ENCODE measurements at regions not wholly inside any gene's neighbourhood (a gene's known extent, or its start where the extent isn't known, plus 50 kb on each side); places are given as distances from the start of the nearest gene placed in this dataset.

GRCh38 chr10:131421381-131421780 lies 109.9 kb upstream of the TCERG1L start:
- Histone ChIP-seq H3K27me3 (ENCODE audit: control insufficient read depth, insufficient read depth, low read length) (no peaks in the 10 kb centered on the region), H3K4me3 (ENCODE audit: low read depth, low read length) (no peak overlapping the region), H3K36me3 (ENCODE audit: control insufficient read depth, insufficient read depth, low read length) (no peaks in the 10 kb centered on the region)
- DNase-seq (ENCODE audit: low read depth), result no peak
- no peak for FAIRE-seq
- no peak for TF ChIP-seq CTCF (IDR thresholded peaks at IDR 0.05; ENCODE audit: insufficient read depth, low read length, severe bottlenecking)

- no peak for TF ChIP-seq CTCF (IDR thresholded peaks at IDR 0.05; ENCODE audit: insufficient read depth, low read length, severe bottlenecking)
- DNase-seq (ENCODE audit: low read depth) (no peak), FAIRE-seq (no peak)
- Histone ChIP-seq H3K4me3 (ENCODE audit: low read depth, low read length) (no peak overlapping the region), H3K36me3 (ENCODE audit: control insufficient read depth, insufficient read depth, low read length) (no peaks in the 10 kb centered on the region), H3K27me3 (ENCODE audit: control insufficient read depth, insufficient read depth, low read length) (no peaks in the 10 kb centered on the region)
These were observed 111.2 kb upstream of the TCERG1L start for GRCh38 chr10:131422731-131423130.

GRCh38 chr10:131424053-131424452 lies 112.5 kb upstream of the TCERG1L start:
- TF ChIP-seq CTCF (IDR thresholded peaks at IDR 0.05; ENCODE audit: insufficient read depth, low read length, severe bottlenecking), result no peak
- no peak for DNase-seq (ENCODE audit: low read depth)
- H3K36me3 ChIP-seq (ENCODE audit: control insufficient read depth, insufficient read depth, low read length), result no peaks in the 10 kb centered on the region
- no peaks in the 10 kb centered on the region for H3K27me3 ChIP-seq (ENCODE audit: control insufficient read depth, insufficient read depth, low read length)
- FAIRE-seq, result no peak
- no peak overlapping the region for H3K4me3 ChIP-seq (ENCODE audit: low read depth, low read length)

GRCh38 chr10:131424836-131425491 lies 113.4 kb upstream of the TCERG1L start:
- Histone ChIP-seq H3K4me3 (ENCODE audit: low read depth, low read length) (no peak overlapping the region), H3K27me3 (ENCODE audit: control insufficient read depth, insufficient read depth, low read length) (no peaks in the 10 kb centered on the region), H3K36me3 (ENCODE audit: control insufficient read depth, insufficient read depth, low read length) (no peaks in the 10 kb centered on the region)
- DNase-seq (ENCODE audit: low read depth), result no peak
- no peak for FAIRE-seq
- TF ChIP-seq CTCF (IDR thresholded peaks at IDR 0.05; ENCODE audit: insufficient read depth, low read length, severe bottlenecking), result no peak

GRCh38 chr10:131425752-131426533 lies 114.4 kb upstream of the TCERG1L start:
- Histone ChIP-seq H3K36me3 (ENCODE audit: control insufficient read depth, insufficient read depth, low read length) (no peaks in the 10 kb centered on the region), H3K4me3 (ENCODE audit: low read depth, low read length) (no peak overlapping the region), H3K27me3 (ENCODE audit: control insufficient read depth, insufficient read depth, low read length) (no peaks in the 10 kb centered on the region)
- TF ChIP-seq CTCF (IDR thresholded peaks at IDR 0.05; ENCODE audit: insufficient read depth, low read length, severe bottlenecking), result no peak
- FAIRE-seq (no peak), DNase-seq (ENCODE audit: low read depth) (no peak)

All from bronchial epithelial cell (primary cell).